ENCODE measurements at regions not wholly inside any gene's neighbourhood (a gene's known extent, or its start where the extent isn't known, plus 50 kb on each side); places are given as distances from the start of the nearest gene placed in this dataset.

DNA sequence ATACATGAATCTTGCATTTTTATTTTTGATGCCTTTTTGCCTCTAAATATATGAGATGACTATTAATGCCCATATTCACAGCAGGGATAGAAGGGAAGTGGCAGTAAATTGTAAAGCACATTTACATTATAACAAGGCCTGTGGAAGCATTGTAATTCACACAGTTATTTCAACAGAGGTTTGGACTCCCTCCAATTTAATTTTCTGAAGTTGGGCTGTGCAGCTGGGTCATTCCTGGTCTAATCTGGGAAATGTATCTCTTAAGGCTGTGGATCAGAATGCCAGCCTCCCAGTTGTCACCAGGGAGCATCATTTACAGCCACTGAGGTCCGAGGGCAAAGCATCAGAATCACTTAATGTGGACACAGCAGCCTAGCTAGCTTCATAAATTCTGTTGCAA lies 434.5 kb downstream of the MFSD1 start:
- TF ChIP-seq, protein P1, sequence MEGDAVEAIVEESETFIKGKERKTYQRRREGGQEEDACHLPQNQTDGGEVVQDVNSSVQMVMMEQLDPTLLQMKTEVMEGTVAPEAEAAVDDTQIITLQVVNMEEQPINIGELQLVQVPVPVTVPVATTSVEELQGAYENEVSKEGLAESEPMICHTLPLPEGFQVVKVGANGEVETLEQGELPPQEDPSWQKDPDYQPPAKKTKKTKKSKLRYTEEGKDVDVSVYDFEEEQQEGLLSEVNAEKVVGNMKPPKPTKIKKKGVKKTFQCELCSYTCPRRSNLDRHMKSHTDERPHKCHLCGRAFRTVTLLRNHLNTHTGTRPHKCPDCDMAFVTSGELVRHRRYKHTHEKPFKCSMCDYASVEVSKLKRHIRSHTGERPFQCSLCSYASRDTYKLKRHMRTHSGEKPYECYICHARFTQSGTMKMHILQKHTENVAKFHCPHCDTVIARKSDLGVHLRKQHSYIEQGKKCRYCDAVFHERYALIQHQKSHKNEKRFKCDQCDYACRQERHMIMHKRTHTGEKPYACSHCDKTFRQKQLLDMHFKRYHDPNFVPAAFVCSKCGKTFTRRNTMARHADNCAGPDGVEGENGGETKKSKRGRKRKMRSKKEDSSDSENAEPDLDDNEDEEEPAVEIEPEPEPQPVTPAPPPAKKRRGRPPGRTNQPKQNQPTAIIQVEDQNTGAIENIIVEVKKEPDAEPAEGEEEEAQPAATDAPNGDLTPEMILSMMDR (IDR thresholded peaks at IDR 0.05 in 2 of 3, conservative IDR thresholded peaks at IDR 0.05 in 1 of 3; ENCODE audit: borderline replicate concordance in 1 of 3, insufficient read depth in 1 of 3, low read depth in 2 of 3, low read length in 2 of 3), result no peak
- TF ChIP-seq POLR2AphosphoS5 (IDR thresholded peaks at IDR 0.05; ENCODE audit: low read depth, low read length), result no peak
- no peak for TF ChIP-seq JUND (IDR thresholded peaks at IDR 0.05)
- TF ChIP-seq FOSL1 (IDR thresholded peaks at IDR 0.05; ENCODE audit: low read depth), result no peak
- no peak for TF ChIP-seq YY1 (IDR thresholded peaks at IDR 0.05; ENCODE audit: extremely low read depth, insufficient replicate concordance, low read depth, low read length)

Data from HCT116 (cell line).